GM12892 (cell line): ENCODE measurements at regions not wholly inside any gene's neighbourhood (a gene's known extent, or its start where the extent isn't known, plus 50 kb on each side); places are given as distances from the start of the nearest gene placed in this dataset.

Source experiments
- DNase-seq: peaks from one replicate; pipeline ENCODE4 v3.0.0; 2011; ENCODE audit not compliant: insufficient read length
- FAIRE-seq: peaks from 2 replicates; lab custom pipeline; 2011; peaks lifted over from hg19 to GRCh38; lab: Jason Lieb, UNC
- POLR2A ChIP-seq: IDR thresholded peaks from 2 replicates; pipeline ENCODE4 v1.6.1; 2011; ENCODE audit warnings: low read depth, low read length, control low read depth
- POLR2AphosphoS5 ChIP-seq: IDR thresholded peaks from 2 replicates; pipeline ENCODE4 v1.6.1; 2011; ENCODE audit warnings: low read depth, low read length, control low read depth
- TAF1 ChIP-seq: IDR thresholded peaks from 2 replicates; pipeline ENCODE4 v1.6.1; 2011; ENCODE audit warnings: low read depth, mild to moderate bottlenecking, control low read depth, low read length, borderline replicate concordance

DNA sequence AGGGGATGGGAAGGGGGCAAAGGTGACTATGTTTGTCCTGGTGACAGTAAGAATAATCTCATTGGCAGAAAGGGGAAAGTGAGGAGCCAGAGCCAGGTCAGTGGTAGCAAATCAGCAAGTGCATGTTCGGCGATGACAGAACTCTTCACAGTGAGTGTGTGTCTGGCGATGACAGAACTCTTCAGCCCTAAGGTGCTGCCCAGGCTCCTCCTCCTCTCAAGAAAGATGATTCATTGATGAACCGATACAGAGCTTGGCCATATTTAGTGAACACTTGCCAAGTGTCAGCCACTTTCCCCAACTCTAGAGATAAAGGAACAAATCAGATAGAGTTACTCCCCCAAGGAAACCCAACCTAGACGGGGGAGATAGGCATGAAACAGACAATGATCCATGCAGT is 199.3 kb upstream of the UBL3 start:
- no peak for TF ChIP-seq POLR2A
- no peak for TF ChIP-seq TAF1
- no peak for TF ChIP-seq POLR2AphosphoS5
- FAIRE-seq (no peak), DNase-seq (no peak)

DNA sequence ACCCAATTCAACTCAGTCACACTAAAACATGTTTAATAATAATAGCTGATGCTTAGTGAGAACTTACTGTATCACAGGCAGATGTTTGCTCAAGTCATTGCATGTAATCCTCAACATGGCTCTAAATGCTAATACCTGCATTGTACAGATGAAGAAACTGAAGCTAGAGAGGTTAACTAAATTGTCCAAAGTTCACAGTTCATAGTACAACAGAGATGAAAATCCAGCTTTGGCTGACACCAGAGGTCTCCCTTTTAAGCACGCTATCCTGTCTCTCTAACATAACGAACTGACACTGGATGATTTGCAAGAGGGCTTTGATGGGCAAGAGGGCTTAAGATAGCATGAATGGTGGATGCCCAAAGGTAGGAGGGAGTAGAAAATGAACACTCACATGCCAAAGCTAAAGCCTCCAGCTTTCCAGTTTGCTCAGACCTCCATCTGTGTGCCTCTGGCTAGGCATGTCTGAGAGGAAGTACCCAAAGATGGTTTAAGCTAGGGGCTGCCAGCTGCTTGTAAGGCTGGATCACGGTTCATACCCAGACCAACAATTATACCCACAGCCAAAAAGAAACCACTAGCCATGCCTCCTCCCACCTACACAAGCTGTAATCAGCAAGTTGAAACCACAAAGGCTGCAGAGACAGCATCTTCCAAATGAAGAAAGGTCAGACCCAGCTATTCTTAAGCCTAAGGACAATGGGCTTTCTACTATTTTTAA is 196.9 kb upstream of the UBL3 start:
- TF ChIP-seq POLR2A (no peak), POLR2AphosphoS5 (no peak), TAF1 (no peak)
- FAIRE-seq (no peak), DNase-seq (no peak)

DNA sequence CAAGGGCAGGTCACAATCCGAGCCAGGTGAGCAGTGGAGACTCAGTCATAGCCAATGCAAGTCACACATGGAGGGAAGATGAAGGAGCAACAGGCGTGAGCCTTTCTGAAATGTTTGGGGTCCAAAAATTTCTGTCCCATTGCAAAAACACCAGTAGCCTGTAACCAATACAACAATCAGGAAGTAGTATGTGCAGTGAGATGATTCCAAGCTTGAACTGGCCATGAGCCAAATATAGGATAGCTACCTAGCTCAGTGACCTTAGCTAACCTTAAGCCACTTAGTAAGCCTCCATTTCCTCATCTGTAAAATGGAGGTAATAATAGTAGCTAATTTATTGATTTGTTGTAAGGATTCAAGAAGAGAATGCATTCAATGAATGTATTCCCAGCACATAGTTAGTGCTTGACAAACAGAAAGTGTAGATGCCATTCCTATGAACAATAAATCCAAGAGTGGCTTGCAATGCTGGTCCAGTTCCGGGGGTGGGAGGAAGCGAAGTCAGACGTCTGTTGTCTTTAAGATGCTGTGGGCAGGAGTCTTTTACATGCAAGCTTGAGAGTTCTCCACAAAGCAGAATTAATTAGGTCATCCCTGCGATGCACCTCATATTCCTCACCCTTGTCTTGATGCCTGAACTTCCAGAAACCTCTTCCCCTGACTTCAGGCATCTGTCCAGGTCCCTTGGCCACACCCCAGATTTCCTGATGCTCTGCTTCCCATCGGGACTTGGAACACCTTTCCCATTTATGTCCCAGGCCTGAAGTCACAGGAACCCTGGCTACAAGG is 195.7 kb upstream of the UBL3 start:
- TF ChIP-seq POLR2A, result no peak
- DNase-seq (no peak), FAIRE-seq (no peak)

DNA sequence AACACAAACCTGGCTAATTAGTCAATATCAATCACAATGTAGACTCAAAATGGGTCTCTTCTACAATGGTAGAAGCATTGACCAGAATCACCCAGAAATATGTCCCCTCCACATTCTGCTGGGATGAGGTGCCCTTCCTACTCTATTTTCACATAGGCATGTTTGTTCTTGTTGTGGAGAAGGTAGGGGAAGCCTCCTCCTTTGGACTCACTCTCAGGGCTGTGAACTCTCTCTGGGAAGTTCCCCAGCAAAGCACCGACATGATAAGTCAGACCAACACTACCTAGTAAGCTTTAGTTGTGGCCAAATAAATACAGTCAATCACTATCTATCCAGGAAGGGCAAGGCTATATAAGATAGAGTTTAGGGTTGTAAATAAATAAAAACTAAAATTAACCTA is 194.5 kb upstream of the UBL3 start:
- DNase-seq (no peak), FAIRE-seq (no peak)
- TF ChIP-seq TAF1, result no peak
- TF ChIP-seq POLR2AphosphoS5, result no peak
- no peak for TF ChIP-seq POLR2A

DNA sequence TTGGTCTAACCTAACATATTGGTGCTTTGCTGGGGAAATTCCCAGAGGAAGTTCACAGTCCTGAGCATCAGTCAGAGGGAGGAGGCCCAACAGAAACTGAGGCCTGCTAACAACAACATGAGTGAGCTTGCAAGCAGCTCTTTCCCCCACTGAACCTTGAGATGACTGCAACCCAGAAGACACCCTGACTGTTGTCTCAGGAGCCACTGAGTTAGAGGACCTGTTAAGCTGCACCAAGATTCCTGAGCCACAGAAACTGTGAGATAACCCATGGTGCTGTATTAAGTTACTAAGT is 193.2 kb upstream of the UBL3 start:
- FAIRE-seq (no peak), DNase-seq (no peak)
- TF ChIP-seq POLR2A (no peak), POLR2AphosphoS5 (no peak), TAF1 (no peak)

DNA sequence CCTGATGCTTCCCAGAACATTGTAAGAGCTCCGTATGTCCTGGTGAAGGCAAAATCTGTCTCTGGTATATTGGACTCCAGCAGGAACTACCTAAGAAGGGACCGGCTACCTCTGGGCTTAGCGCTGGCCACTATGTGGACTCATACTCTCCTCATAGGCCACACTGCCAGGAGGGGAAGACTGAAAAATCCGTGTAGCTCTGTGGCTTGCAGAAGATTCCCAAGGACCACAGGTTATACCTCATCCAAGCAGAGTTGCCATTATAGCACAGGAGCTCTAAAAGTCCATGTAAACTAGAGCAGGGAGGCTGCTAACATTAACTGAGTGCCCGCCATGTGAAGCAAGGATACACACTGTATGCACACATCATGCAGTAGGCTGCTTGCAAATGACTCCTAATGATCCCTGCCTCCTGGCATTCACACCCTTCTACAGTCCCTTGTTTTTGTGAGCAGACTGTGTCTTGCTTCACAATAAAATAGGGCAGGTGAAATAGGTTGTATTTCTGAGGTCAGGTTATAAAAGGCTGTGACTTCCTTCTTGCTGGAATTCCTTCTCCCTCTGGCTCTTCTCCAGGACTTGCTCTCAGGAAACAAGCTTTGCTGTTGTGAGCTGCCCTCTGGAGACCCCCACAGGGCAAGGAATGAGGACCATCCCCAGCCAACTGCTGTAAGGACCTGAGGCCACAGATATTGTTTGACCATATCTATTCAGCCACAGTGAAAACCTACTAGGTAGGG is 192.6 kb upstream of the UBL3 start:
- TF ChIP-seq POLR2AphosphoS5 (no peak), POLR2A (no peak), TAF1 (no peak)
- no peak for FAIRE-seq
- no peak for DNase-seq

DNA sequence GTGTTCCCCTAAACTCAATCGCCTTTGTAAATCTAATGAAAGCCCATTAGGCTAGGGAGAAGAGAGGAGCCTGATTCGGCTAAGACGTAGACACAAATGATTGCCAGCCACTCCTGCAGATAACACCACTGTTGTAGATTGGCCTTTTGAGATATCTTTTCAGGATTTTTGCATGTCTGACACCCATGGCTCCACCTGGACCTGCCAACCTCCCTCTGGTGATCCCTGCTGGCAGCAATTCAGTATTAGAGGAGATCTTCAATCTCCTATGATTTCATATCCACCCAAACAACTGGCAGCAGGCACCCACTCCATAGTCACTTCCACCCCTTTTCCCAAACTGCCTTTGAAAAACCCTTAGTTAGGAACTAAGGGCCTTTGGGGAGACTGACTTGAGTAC is 191.9 kb upstream of the UBL3 start:
- TF ChIP-seq TAF1, result no peak
- FAIRE-seq, result no peak
- no peak for DNase-seq

DNA sequence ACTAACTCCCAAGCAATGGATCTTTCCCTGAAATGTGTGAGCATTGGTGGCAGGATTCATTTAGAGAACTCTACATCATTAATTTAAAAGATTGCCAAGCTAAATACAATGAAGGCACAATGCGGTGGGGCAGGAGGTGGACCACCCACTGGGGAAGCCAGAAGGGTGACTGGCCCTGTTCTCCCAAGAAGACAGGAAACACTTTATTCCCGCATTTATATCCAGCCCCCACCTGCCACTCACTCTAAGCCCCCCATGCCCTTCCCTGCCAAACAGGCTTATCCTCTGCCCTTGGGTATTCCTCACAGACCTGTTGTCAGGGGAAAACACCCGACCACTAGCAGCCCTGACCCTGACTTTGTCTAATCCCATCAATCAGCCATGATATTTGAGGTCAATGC is 189.1 kb upstream of the UBL3 start:
- DNase-seq, result no peak
- TF ChIP-seq POLR2AphosphoS5, result no peak
- no peak for TF ChIP-seq TAF1
- TF ChIP-seq POLR2A, result no peak
- FAIRE-seq, result no peak

DNA sequence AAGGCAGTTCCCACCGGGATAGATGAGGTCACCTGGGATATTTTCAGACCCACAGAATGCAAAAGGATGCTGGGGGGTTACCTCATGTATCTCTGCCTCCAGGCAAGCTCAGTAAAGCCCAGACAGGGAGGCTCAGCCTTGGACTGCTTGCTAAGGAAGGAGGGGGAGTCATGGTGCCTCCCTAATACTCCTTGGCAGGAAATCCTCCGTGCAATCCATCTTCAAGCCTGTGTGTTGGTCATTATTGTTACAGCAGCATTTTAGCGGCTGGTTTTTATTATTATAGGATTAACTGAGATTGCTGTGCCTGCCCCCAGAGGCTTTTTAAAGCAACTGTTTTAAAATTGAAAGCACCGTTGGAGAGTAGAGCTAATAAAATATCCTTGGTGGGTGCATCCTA is 188.5 kb upstream of the UBL3 start:
- TF ChIP-seq POLR2A (no peak), TAF1 (no peak), POLR2AphosphoS5 (no peak)
- no peak for FAIRE-seq
- DNase-seq, result no peak

DNA sequence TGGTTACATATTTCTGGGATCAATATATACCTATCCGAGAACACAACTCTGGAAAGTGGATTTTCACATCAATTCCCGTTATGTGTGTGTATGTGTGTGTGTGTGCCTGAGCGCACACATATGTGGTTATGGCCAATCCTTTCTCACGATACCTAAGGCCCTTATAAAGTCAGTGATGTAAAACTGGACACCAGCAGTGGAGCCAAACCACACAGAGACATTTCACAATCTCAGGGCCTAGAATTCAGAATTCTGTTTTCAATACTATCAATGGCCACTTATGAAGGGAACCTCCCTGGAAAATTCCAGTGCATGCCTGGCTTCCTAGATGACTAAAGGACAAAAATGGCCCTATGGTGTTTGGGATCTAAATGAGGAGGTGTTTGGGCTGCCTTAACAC is 187.3 kb upstream of the UBL3 start:
- no peak for TF ChIP-seq POLR2AphosphoS5
- no peak for TF ChIP-seq POLR2A
- TF ChIP-seq TAF1, result no peak
- no peak for FAIRE-seq
- DNase-seq, result no peak

DNA sequence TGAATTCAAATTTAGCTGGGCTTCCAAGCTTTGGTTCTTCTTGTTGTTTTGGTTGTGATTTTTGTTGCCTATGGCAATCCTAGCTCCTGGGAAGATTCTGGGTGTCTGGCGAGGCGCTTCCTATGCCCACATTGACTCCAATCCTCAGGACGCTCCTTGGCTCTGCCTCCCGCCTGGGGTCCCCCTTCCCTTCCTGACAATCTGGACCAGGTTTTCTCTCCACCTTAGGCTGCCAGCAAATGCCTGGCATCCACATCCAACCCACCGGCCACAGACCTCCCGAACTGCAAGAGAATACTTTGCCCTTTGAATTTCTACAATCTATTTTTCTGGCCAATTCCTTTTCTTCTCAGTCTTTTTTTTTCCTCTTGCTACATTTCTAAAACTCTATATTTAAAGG is 186.9 kb upstream of the UBL3 start:
- TF ChIP-seq POLR2AphosphoS5, result no peak
- no peak for TF ChIP-seq TAF1
- no peak for TF ChIP-seq POLR2A
- FAIRE-seq (no peak), DNase-seq (no peak)

DNA sequence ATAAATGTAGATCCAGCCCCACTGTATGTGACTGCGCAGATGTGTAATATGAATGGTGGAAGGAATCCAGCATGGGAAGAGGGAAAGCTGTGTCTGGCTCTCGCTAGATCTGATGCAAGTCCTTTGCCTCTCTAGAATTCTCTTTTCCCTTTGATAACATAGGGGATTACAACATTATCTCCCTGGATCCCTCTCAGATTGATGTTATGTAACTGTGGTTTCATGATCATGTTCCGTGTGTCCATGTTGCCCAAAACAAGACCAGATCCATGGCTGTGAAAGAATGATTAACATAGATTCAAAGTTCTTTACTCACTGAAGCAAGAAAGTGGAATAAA is 184.0 kb upstream of the UBL3 start:
- TF ChIP-seq POLR2AphosphoS5, result no peak
- no peak for TF ChIP-seq TAF1
- no peak for TF ChIP-seq POLR2A

DNA sequence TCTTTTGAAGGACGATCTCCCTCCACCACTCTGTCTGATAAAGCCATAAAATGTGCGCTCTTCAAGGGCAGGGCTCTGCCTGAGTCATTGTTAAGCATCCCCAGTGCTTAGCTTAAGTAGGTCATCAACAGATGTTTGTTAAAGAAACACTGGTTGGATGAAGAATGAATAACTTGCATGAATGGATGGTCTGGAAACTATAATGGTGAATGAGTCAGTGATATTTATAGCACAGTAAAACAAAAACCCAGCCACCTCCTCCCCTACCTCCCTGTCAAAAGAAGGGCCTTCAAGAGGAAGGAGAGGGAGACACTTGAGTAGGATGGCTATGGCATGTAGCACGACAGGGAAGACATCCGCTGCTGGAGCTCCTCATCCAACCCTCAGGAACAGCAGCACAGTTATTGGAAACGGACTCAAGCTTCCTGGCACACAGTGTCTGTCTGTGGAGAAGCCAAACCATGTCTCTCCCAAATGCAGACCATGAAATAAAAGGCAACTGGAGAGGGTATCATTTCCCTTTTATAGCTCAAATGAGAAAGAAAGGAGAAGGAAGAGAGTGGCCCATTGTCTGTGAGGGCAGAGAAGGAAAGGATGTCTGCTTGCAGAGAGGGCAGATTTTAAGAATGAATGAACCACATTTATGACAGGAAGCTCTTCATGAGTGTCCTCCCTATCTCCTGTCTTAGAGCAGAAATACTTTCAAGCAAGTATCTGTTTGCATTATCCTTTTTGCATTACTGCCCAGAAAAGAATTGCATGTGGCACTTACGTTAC is 183.5 kb upstream of the UBL3 start:
- TF ChIP-seq POLR2AphosphoS5, result no peak
- no peak for TF ChIP-seq TAF1
- TF ChIP-seq POLR2A, result no peak
- FAIRE-seq (no peak), DNase-seq (no peak)

More for the DNA sequence above, 184.0 kb upstream of the UBL3 start:
- FAIRE-seq (no peak), DNase-seq (no peak)
